ENCODE measurements at regions not wholly inside any gene's neighbourhood (a gene's known extent, or its start where the extent isn't known, plus 50 kb on each side); places are given as distances from the start of the nearest gene placed in this dataset.
"Not testable (repeated sequence)": the region's sequence is repeated elsewhere in the genome, so short reads cannot be mapped to it uniquely, and the experiment has no call there.

GRCh38 chrX:42432552-42432951, 345.4 kb downstream of the PPP1R2C start:
- DNase-seq = no peak

DNA sequence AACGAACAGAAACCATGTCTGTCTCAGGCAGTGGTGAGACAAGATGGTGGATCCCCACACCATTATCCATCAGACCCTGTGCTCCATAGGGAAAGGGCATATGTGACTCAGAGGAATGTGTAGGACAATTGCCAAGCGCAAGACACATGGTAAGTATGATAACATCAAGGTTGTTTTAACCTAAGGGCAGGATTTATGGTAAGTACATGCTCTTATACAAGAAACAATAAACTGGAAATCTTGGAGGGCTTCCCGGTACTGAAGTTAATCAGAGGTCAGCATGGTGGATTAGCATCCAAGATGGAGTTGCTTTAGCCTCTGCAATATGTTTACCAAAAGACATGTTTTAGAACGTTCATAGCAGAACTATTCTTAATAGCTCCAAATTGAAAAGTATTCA, 355.0 kb downstream of the PPP1R2C start:
- DNase-seq = no peak

GRCh38 chrX:42420426-42420825, 357.5 kb downstream of the PPP1R2C start:
- DNase-seq = no peak

- no peak for DNase-seq
These were observed 362.3 kb downstream of the PPP1R2C start for GRCh38 chrX:42415636-42416035.

DNA sequence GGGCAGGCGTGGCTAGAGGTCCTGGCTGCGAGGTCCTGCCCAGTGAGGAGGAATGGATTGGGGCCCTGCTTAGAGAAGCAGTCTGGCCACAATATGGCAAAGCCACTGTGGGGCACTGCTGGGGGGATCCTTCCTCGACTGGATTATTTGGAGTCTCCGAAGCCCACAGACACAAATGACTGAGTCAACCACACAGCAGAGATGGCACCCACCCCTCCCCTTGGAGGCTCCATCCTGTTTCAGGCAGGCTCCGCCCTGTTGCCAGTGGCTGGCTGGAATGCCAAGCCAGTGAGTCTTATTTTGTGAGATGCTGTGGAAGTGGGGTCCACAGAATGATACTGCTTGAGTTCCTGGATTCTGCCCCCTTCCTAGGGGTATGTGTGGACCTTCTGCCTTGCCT, 363.9 kb downstream of the PPP1R2C start:
- DNase-seq = no peak

- DNase-seq = no peak
These were observed 378.3 kb downstream of the PPP1R2C start for GRCh38 chrX:42399632-42400024.

- peak; percentile 6 for DNase-seq
These were observed 378.9 kb downstream of the PPP1R2C start for GRCh38 chrX:42398967-42399631.

GRCh38 chrX:42396136-42396535, 381.8 kb downstream of the PPP1R2C start:
- DNase-seq = no peak

- DNase-seq = no peak
These were observed 385.1 kb downstream of the PPP1R2C start for GRCh38 chrX:42392846-42393245.

DNA sequence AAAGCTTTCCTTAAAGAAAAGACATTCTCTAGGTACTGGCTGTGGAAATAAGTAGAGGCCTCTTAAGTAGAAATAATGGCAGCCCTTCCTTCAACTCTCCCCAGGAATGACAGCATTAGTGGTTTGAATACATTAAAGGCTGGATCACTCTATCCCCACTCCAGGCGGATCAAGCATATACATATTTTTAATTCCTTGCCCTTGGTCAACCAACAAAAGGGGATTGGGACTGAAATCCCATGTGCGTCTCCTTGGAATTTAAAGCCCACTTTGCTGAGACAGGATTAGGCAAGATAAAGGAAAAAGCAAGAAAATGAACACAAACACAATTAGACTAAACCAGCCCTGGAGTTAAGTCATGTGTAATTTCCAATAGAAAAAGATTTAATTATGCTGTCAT, 391.3 kb downstream of the PPP1R2C start:
- no peak for DNase-seq

DNA sequence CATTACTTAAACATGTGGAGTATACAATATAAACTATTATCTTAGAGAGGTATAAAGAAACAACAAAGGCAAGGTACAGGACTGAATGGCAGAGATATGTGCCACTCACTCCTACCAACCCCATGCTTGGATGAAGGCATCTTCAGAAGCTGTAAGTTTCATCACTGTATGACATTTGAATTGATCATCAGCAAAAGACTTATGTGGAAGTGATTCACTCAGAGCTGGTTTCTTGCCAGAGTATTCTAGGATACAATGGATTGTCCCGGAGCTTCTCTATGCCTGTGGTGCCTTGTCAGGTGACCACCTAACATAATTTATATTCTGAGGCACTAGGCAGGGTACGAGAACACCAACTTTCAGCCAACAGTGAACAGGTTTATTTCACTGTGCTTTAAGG, 392.2 kb downstream of the PPP1R2C start:
- no peak for DNase-seq

DNA sequence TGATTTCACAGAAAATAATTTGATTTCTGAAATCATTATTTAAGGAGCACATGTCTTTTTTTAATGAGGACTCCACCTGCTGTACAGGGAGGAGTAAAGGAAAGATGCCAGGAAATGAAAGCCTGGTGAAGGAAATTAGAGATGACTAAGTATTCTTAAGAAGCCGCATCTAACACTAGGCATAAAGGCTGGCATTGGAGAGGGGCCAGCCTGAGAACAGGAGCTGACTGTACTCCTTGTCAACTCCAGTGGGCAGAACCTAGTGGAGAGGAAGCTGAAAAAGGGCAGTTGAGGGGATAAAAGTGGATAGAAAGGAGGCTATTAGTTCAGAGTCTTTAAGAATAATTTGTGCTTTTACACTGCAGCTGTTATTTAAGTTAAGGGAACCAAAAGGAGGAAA, 393.0 kb downstream of the PPP1R2C start:
- DNase-seq = no peak

DNA sequence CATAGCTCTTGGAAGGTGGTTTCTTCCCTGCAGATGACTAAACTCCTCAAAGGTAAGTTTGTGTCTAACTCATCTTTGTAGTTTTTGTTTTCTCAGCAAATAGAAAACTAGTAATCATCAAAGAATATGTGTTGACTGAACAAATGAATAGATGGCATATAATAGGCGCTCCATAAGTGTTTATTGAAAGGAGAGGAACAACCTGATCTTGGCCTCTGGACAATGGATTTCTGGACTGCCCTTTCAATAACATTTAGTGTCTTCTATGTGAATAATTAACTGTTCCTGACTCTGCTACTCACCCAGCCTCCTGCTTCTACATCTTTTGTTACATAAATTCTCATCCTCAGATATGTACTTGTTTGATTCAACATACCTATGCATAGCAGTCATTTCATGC, 399.1 kb downstream of the PPP1R2C start:
- no peak for DNase-seq

DNA sequence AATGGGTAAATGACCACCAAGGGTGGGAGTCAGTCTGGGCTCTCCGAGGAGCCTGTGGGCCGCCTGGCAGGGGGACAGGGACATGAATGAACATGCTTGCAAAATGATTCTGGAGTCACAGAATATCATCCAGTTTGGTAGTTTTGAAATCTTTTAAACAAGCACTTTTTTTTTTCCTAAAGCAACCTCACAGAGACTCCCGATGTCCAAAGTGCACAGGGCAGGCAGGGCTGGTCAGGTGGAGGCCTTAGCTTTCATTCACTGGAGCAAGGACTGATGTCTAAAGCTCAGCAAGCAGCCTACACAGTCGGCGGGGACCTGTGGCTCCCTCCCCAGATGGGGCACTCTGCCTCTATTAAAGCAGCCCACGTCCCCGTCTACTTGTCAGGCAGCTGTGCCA, 402.9 kb downstream of the PPP1R2C start:
- no peak for DNase-seq

DNA sequence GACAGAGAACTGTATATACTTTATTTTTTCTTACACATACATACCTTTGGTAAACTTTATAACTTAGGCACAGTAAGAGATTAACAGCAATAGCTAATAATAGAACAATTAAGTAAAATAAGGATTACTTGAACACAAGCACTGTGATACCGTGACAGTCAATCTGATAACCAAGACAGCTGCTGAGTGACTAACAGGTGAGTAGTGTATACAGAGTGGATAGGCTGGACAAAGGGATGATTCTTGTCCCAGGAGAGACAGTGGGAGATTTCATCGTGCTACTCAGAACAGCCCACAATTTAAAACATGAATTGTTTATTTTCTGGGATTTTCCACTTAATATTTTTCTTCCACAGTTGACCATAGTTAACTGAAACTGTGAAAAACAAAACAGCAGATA, 411.8 kb downstream of the PPP1R2C start:
- DNase-seq = no peak

DNA sequence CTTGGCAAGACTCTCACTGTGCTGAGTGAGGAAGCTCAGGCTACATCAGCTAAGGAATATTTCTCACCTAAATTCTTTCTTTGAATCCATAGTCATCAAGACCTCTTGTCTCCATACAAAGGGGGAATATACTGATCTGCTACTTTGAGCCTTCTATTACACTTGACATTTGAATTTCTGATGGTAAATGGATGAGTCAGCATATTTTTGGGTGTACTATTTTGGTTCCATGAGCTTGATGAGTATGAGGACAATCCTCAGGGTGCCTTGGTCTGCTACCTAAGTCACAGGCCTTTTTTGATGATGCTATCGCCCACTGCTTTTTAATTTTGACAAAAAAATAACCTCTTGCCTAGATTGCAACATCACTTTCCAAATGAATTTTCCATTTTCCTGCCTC, 415.7 kb downstream of the PPP1R2C start:
- DNase-seq = no peak

GRCh38 chrX:42342981-42343380, 419.6 kb upstream of the CASK start:
- not testable (repeated sequence) for DNase-seq
